ENCODE measurements at regions not wholly inside any gene's neighbourhood (a gene's known extent, or its start where the extent isn't known, plus 50 kb on each side); places are given as distances from the start of the nearest gene placed in this dataset.

GRCh38 chr10:131620314-131620713 lies 280.5 kb upstream of the PPP2R2D start:
- H3K36me3 ChIP-seq (ENCODE audit: insufficient read depth in 1 of 2, low read depth in 1 of 2) = no peaks in the 10 kb centered on the region
- no peaks in the 10 kb centered on the region for H3K9me3 ChIP-seq
- 82 to 91% (median 87%) methylated on average over 6 of the region's 6 CpGs for WGBS, 3 donors
- no peaks in the 10 kb centered on the region for H3K27me3 ChIP-seq (ENCODE audit: insufficient read depth in 3 of 3, low read length in 2 of 3)
- intact Hi-C loops (cut with DNase I) = no loop called here
- H3K4me1 ChIP-seq = no peaks in the 10 kb centered on the region
- no peak overlapping the region for H3K27ac ChIP-seq
- ATAC-seq = no peak
- no peak for DNase-seq
- TF ChIP-seq CTCF (IDR thresholded peaks at IDR 0.05) = no peak
- H3K4me3 ChIP-seq = no peak overlapping the region

DNA sequence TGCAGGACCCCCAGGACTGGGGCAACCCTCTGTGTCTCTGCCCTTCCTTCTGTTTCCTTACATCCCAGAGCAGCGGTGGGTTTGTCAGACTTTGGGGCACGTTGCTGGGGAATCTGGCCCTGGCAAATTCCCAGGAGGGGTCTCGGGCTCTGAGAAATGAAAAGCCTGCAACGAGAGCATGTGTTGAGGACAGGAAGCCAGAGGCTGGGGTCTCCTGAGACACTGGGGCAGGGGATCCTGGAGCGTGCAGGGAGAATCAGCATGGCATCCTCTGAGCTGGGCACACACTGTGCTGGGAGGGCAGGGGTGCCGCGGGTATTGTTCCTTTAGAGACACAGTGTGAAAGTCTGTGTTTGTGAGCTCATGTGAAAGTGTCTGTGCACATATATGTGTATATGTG lies 279.9 kb upstream of the PPP2R2D start:
- Histone ChIP-seq H3K4me1 (no peaks in the 10 kb centered on the region), H3K9me3 (no peaks in the 10 kb centered on the region), H3K4me3 (no peak overlapping the region), H3K36me3 (ENCODE audit: insufficient read depth in 1 of 2, low read depth in 1 of 2) (no peaks in the 10 kb centered on the region), H3K27ac (no peak overlapping the region), H3K27me3 (ENCODE audit: insufficient read depth in 3 of 3, low read length in 2 of 3) (no peaks in the 10 kb centered on the region)
- DNase-seq (no peak), ATAC-seq (no peak)
- no peak for TF ChIP-seq CTCF (IDR thresholded peaks at IDR 0.05)
- intact Hi-C loops (cut with DNase I) = no loop called here
- WGBS, 3 donors = 62 to 73% (median 72%) methylated on average over 7 of the region's 7 CpGs

GRCh38 chr10:131621784-131622624 lies 278.8 kb upstream of the PPP2R2D start:
- intact Hi-C loops (cut with DNase I) = no loop called here
- WGBS, 3 donors = 81 to 85% (median 83%) methylated on average over 22 of the region's 22 CpGs

GRCh38 chr10:131625041-131625440 lies 275.8 kb upstream of the PPP2R2D start:
- intact Hi-C loops (cut with DNase I) = no loop called here
- H3K27ac ChIP-seq = no peak overlapping the region
- ATAC-seq (no peak), DNase-seq (no peak)
- no peak for TF ChIP-seq CTCF (IDR thresholded peaks at IDR 0.05)
- H3K9me3 ChIP-seq = no peaks in the 10 kb centered on the region
- no peak overlapping the region for H3K4me3 ChIP-seq
- no peaks in the 10 kb centered on the region for H3K36me3 ChIP-seq (ENCODE audit: insufficient read depth in 1 of 2, low read depth in 1 of 2)
- no peaks in the 10 kb centered on the region for H3K27me3 ChIP-seq (ENCODE audit: insufficient read depth in 3 of 3, low read length in 2 of 3)
- H3K4me1 ChIP-seq = no peaks in the 10 kb centered on the region
- 88 to 90% (median 89%) methylated on average over 26 of the region's 26 CpGs for WGBS, 3 donors

More at GRCh38 chr10:131621784-131622624, 278.8 kb upstream of the PPP2R2D start:
- no peak overlapping the region for H3K27ac ChIP-seq
- H3K4me3 ChIP-seq = no peak overlapping the region
- no peaks in the 10 kb centered on the region for H3K9me3 ChIP-seq
- H3K27me3 ChIP-seq (ENCODE audit: insufficient read depth in 3 of 3, low read length in 2 of 3) = no peaks in the 10 kb centered on the region
- no peak for TF ChIP-seq CTCF (IDR thresholded peaks at IDR 0.05)
- H3K36me3 ChIP-seq (ENCODE audit: insufficient read depth in 1 of 2, low read depth in 1 of 2) = no peaks in the 10 kb centered on the region
- H3K4me1 ChIP-seq = no peaks in the 10 kb centered on the region
- ATAC-seq (no peak), DNase-seq (no peak)

GRCh38 chr10:131626274-131626673 lies 274.5 kb upstream of the PPP2R2D start:
- WGBS, 3 donors = 73 to 87% (median 80%) methylated on average over 11 of the region's 11 CpGs
- intact Hi-C loops (cut with DNase I) = no loop called here
- Histone ChIP-seq H3K9me3 (no peaks in the 10 kb centered on the region), H3K27ac (no peak overlapping the region), H3K36me3 (ENCODE audit: insufficient read depth in 1 of 2, low read depth in 1 of 2) (no peaks in the 10 kb centered on the region), H3K27me3 (ENCODE audit: insufficient read depth in 3 of 3, low read length in 2 of 3) (no peaks in the 10 kb centered on the region), H3K4me3 (no peak overlapping the region), H3K4me1 (no peaks in the 10 kb centered on the region)
- ATAC-seq (no peak), DNase-seq (no peak)
- TF ChIP-seq CTCF (IDR thresholded peaks at IDR 0.05) = no peak
